Common myeloid progenitor, CD34-positive (primary cell): ENCODE measurements at regions not wholly inside any gene's neighbourhood (a gene's known extent, or its start where the extent isn't known, plus 50 kb on each side); places are given as distances from the start of the nearest gene placed in this dataset.

Experiments
- CTCF ChIA-PET: fragments of 350-600 bp; sonication (Branson Sonifier 250); formaldehyde crosslinking; loops from one replicate; lab custom pipeline; 2021; ENCODE audit warnings: antibody characterized with exemption; lab: Charles Lee
- POLR2A ChIA-PET: fragments of 350-600 bp; sonication (Branson Sonifier 250); formaldehyde crosslinking; loops from one replicate; lab custom pipeline; 2021; ENCODE audit warnings: antibody characterized with exemption; lab: Charles Lee
- DNase-seq, 3 donors: peaks; one replicate each; pipeline versions ENCODE4 v3.0.0 to v3.0.0-alpha.2; 2013
- H3K27ac ChIP-seq, 2 experiments: 1 replicate in 1 of 2; 2 replicates in 1 of 2; pipeline ENCODE4 v1.7.0; 2013; ENCODE audit warnings: inconsistent platforms in 2 of 2, low read length in 2 of 2, mild to moderate bottlenecking in 2 of 2, low read depth in 1 of 2, moderate library complexity in 1 of 2; ENCODE audit not compliant: severe bottlenecking in 2 of 2, insufficient read depth in 1 of 2, poor library complexity in 1 of 2
- H3K27me3 ChIP-seq, 5 experiments: replicated peaks in 2 of 5; 1 replicate in 3 of 5; 2 replicates in 2 of 5; pipeline versions ENCODE4 v1.6.1 to v1.7.0; 2013; ENCODE audit warnings: low read length in 4 of 5, mild to moderate bottlenecking in 2 of 5, moderate library complexity in 2 of 5, inconsistent platforms in 1 of 5; ENCODE audit not compliant: insufficient read depth in 5 of 5, control insufficient read depth in 4 of 5
- H3K36me3 ChIP-seq, 4 experiments: 1 replicate in 2 of 4; 2 replicates in 2 of 4; pipeline versions ENCODE4 v1.6.1 to v1.7.0; 2013; ENCODE audit warnings: low read length in 3 of 4, control low read depth in 1 of 4, mild to moderate bottlenecking in 1 of 4; ENCODE audit not compliant: control insufficient read depth in 4 of 4, insufficient read depth in 4 of 4
- H3K4me1 ChIP-seq, 4 experiments: 1 replicate in 3 of 4; 2 replicates in 1 of 4; pipeline versions ENCODE4 v1.6.1 to v1.7.1; 2013; ENCODE audit warnings: low read length in 3 of 4, mild to moderate bottlenecking in 3 of 4, control low read depth in 1 of 4, inconsistent platforms in 1 of 4, moderate library complexity in 1 of 4; ENCODE audit not compliant: control insufficient read depth in 4 of 4, insufficient read depth in 4 of 4; ENCODE audit errors: control extremely low read depth in 1 of 4
- H3K4me3 ChIP-seq, 7 experiments: 1 replicate in 4 of 7; 2 replicates in 3 of 7; pipeline versions ENCODE4 v1.5.1 to v1.7.0; 2013; ENCODE audit warnings: mild to moderate bottlenecking in 7 of 7, low read length in 6 of 7, moderate library complexity in 6 of 7, inconsistent platforms in 2 of 7, low read depth in 2 of 7, control low read depth in 1 of 7; ENCODE audit not compliant: insufficient read depth in 4 of 7, control insufficient read depth in 1 of 7; ENCODE audit errors: extremely low read depth in 1 of 7
- H3K9me3 ChIP-seq, 5 experiments: 1 replicate in 4 of 5; 2 replicates in 1 of 5; pipeline versions ENCODE4 v1.6.1 to v1.7.1; 2013; ENCODE audit warnings: low read length in 4 of 5, mild to moderate bottlenecking in 2 of 5, inconsistent platforms in 1 of 5, low read depth in 1 of 5, moderate library complexity in 1 of 5; ENCODE audit not compliant: control insufficient read depth in 4 of 5, insufficient read depth in 2 of 5; ENCODE audit errors: control extremely low read depth in 1 of 5
- WGBS: methylation state at CpG from one replicate; pipeline ENCODE4 v1.1.5; 2013; ENCODE audit not compliant: insufficient coverage; 5-methylcytosine and 5-hydroxymethylcytosine counted together

GRCh38 chrX:137401092-137401491 is 164.8 kb upstream of the ZIC3 start:
- Histone ChIP-seq H3K4me3 (no peak overlapping the region), H3K36me3 (no peaks in the 10 kb centered on the region), H3K4me1 (no peaks in the 10 kb centered on the region), H3K27me3 (peaks cover 0 to 4% (median 0%) of the 10 kb centered on the region in 5 experiments), H3K9me3 (no peaks in the 10 kb centered on the region), H3K27ac (no peak overlapping the region)
- DNase-seq, result no peak
- WGBS, result 72% methylated on average over 3 of the region's 4 CpGs
- POLR2A ChIA-PET, result no interaction called here
- CTCF ChIA-PET, result no interaction called here

- H3K27me3 ChIP-seq, result no peaks in the 10 kb centered on the region
- no peak overlapping the region for H3K27ac ChIP-seq
- H3K36me3 ChIP-seq, result no peaks in the 10 kb centered on the region
- POLR2A ChIA-PET, result no interaction called here
- 71% methylated on average over 1 of the region's 2 CpGs for WGBS
- CTCF ChIA-PET, result no interaction called here
- DNase-seq, result no peak
- no peaks in the 10 kb centered on the region for H3K4me1 ChIP-seq
- H3K9me3 ChIP-seq, result no peaks in the 10 kb centered on the region
- no peak overlapping the region for H3K4me3 ChIP-seq
Observed at GRCh38 chrX:137387646-137388045, 178.3 kb upstream of the ZIC3 start.

- Histone ChIP-seq H3K9me3 (no peaks in the 10 kb centered on the region), H3K4me3 (no peak overlapping the region), H3K36me3 (no peaks in the 10 kb centered on the region), H3K4me1 (no peaks in the 10 kb centered on the region), H3K27ac (no peak overlapping the region), H3K27me3 (no peaks in the 10 kb centered on the region)
- 57% methylated on average over 1 of the region's 3 CpGs for WGBS
- CTCF ChIA-PET, result no interaction called here
- no peak for DNase-seq
- POLR2A ChIA-PET, result no interaction called here
Observed at GRCh38 chrX:137366018-137366633, 199.8 kb upstream of the ZIC3 start.

- H3K9me3 ChIP-seq, result no peaks in the 10 kb centered on the region
- DNase-seq, result no peak
- H3K36me3 ChIP-seq, result no peaks in the 10 kb centered on the region
- no peak overlapping the region for H3K4me3 ChIP-seq
- no peaks in the 10 kb centered on the region for H3K27me3 ChIP-seq
- H3K27ac ChIP-seq, result no peak overlapping the region
- WGBS, result 63% methylated on average over 1 of the region's 1 CpG
- CTCF ChIA-PET, result no interaction called here
- no peaks in the 10 kb centered on the region for H3K4me1 ChIP-seq
- POLR2A ChIA-PET, result no interaction called here
Observed at GRCh38 chrX:137363559-137363958, 202.4 kb upstream of the ZIC3 start.

GRCh38 chrX:137362583-137362982 is 203.3 kb upstream of the ZIC3 start:
- ChIA-PET POLR2A (no interaction called here), CTCF (no interaction called here)
- no peaks in the 10 kb centered on the region for H3K27me3 ChIP-seq
- H3K36me3 ChIP-seq, result no peaks in the 10 kb centered on the region
- no peak overlapping the region for H3K27ac ChIP-seq
- no peak overlapping the region for H3K4me3 ChIP-seq
- DNase-seq, result no peak
- H3K9me3 ChIP-seq, result no peaks in the 10 kb centered on the region
- no peaks in the 10 kb centered on the region for H3K4me1 ChIP-seq
- no CpG with 5 or more reads among the region's 5 CpGs for WGBS

- ChIA-PET CTCF (no interaction called here), POLR2A (no interaction called here)
- H3K27me3 ChIP-seq, result no peaks in the 10 kb centered on the region
- H3K4me1 ChIP-seq, result no peaks in the 10 kb centered on the region
- DNase-seq, result no peak
- no peaks in the 10 kb centered on the region for H3K9me3 ChIP-seq
- no peak overlapping the region for H3K4me3 ChIP-seq
- 63% methylated on average over 1 of the region's 1 CpG for WGBS
- no peak overlapping the region for H3K27ac ChIP-seq
- H3K36me3 ChIP-seq, result no peaks in the 10 kb centered on the region
Observed at GRCh38 chrX:137354851-137355250, 211.1 kb upstream of the ZIC3 start.

- H3K27me3 ChIP-seq, result no peaks in the 10 kb centered on the region
- DNase-seq, result no peak
- no peak overlapping the region for H3K27ac ChIP-seq
- no peak overlapping the region for H3K4me3 ChIP-seq
- POLR2A ChIA-PET, result no interaction called here
- H3K4me1 ChIP-seq, result no peaks in the 10 kb centered on the region
- CTCF ChIA-PET, result no interaction called here
- no peaks in the 10 kb centered on the region for H3K36me3 ChIP-seq
- no peaks in the 10 kb centered on the region for H3K9me3 ChIP-seq
- WGBS, result 58% methylated on average over 1 of the region's 1 CpG
Observed at GRCh38 chrX:137353404-137353803, 212.5 kb upstream of the ZIC3 start.
